ENCODE measurements at regions not wholly inside any gene's neighbourhood (a gene's known extent, or its start where the extent isn't known, plus 50 kb on each side); places are given as distances from the start of the nearest gene placed in this dataset.

GRCh38 chr12:91914701-91915100 is 230.9 kb downstream of the BTG1 start:
- DNase-seq, result no peak

DNA sequence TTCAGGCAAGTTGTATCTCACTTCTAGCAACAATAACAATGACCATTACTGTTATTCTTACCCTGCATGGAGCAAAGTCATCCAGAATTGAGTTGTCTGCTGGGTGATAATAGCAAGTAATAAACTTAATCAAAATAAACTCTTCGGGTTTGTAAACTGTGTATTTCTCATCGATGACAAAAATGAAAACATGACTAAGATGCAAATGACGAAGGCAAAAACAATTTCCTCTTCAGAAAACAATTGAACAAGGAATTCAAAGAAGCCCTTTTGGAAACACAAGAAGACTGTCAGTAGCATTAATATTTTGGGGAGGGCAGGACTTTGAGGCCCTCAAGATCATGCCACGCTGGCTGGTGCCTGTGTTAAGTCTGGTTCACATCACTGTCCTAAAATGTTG is 232.0 kb downstream of the BTG1 start:
- DNase-seq, result no peak

- DNase-seq, result no peak
Observed at GRCh38 chr12:91913124-91913523, 232.5 kb downstream of the BTG1 start.

- no peak for DNase-seq
Observed at GRCh38 chr12:91912178-91912577, 233.5 kb downstream of the BTG1 start.

GRCh38 chr12:91910871-91911388 is 234.7 kb downstream of the BTG1 start:
- no peak for DNase-seq

DNA sequence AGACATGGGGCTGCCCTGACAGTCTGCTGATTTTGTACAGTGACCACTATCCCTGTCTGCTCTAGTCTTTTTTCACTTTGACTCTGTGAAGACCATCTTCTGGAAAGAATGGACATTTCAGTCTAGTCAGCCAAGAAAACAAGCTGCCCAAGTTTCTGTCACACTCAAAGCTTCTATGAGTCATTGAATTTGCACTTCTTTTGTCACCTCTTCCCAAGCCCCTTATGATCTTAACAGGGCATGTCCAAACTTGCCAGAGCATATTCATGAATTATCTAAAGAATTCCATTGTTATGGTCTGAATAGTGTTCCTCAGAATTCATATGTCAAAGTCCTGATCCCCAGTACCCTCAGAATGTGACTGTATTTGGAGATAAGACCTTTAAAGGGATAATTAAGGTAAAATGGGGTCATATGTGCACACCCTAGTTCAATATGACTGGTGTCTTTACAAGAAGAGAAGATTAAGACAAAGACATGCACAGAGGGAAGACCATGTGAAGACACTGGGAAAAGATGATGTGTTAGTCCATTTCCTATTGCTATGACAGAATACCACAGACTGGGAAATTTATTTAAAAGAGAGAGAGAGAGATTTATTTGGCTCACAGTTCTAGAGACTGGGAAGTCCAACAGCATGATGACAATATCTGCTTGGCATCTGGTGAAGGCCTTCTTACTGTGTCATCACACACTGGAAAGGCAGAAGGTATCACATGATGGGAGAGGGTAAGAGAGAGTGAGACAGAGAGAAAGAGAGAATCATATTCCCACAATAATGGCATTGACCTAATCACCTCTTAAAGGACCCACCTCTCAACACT is 242.6 kb downstream of the BTG1 start:
- DNase-seq, result no peak

DNA sequence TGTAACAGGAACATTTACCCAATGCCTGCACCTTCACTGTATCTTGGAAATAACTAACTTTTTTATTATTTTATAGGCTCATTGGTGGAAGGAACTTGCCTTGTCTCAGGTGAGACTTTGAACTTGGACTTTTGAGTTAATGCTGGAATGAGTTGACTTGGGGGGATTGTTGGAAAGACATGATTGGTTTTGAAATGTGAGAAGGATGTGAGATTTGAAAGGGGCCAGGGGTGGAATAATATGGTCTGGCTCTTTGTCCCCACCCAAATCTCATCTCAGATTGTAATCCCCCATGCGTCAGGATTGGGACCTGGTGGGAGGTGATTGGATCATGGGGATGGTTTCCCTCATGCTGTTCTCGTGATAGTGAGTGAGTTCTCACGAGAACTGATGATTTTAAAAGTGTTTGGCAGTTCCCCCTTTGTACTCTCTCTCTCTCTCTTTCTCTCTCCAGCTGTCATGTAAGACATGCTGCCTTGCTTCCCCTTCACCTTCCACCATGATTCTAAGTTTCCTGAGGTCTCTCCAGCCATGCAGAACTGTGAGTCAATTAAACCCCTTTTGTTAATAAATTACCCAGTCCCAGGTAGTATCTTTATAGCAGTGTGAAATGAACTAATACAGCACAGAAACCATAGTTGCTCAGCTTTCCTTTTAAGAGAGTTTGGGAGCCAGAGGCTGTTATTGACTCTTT is 244.1 kb downstream of the BTG1 start:
- no peak for DNase-seq

DNA sequence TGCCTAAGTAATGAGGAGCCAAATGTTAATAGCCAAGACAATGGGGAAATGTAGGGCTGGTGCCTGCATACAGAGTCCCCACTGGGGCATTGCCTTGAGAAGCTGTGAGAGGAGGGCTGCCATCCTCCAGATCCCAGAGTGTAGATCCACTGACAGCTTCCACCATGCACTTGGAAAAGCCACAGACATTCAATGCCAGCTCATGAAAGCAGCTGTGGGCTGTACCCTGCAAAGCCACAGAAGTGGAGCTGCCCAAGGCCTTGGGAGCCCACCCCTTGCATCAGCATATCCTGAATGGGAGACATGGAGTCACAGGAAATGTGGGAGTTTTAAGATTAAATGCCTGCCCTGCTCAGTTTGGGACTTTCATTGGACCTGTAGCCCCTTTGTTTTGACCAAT is 244.7 kb downstream of the BTG1 start:
- DNase-seq, result no peak

DNA sequence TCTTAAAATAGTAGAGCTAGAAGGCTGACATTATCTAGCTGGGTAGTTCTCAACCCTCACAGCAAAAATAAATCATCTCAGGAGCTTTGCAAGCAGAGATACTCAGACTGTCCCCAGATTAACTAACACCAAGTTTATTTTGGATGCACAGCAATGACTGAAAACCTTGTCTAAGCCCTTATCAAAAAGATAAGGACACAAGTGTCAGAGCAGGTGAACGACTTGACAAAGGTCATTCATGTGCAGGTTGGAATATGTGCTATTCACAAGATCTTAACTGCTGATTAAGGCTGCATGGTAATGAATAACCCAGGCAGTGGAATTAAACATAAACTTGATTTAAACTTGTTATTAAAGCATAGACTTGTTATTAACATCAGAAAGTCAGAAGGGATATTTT is 246.6 kb downstream of the BTG1 start:
- no peak for DNase-seq

- DNase-seq, result no peak
Observed at GRCh38 chr12:91897025-91897515, 248.6 kb downstream of the BTG1 start.

DNA sequence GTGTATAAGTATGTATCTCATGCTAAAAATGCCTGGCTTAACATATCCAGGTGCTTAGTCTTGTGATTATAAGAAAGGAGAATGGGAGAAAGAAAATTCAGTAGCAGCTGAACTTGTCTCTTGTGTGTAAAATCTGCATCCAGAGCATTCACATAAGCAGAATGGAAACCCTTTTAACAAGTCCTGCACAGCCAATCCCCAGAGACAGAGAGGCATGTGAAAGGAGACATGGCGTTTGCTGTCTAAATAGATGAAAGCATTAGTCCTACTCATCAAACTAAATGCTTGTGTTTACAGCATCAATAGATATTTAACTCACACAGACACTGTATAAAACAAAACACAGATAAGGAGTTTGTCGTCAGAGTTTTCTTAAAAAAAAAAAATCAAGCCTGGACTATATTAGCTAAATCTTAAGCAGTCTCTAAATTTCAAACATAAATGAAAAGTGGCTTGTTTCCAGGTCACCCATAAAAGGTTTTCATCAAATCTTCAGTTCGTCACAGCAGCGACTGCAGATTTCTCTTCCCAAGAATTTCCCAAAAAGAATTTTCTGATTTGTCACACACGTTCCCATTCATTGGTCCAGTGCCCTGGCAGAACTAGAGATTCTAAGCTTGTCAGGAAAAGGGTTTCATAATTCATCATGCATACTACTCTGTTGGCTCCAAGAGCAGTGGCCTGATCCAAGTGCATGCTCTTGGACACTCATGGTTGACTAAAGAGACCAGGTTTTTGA is 249.2 kb downstream of the BTG1 start:
- no peak for DNase-seq

DNA sequence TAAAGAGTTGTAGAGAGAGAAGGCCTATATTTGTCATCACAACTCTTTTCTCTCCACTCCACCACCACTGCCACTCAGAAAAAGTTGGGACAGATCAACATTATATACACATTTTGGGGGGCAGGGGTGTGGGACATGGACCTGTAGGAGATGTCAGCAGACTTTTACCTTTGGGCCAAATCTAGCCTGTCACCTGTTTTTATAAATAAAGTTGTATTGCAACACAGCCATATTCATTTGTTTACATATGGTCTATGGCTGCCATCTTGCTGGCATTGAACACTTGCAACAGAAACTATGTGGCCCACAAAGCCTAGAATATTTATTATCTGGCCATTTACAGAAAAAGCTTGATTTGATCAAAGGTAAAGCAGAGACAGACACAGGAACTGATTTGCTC is 250.7 kb downstream of the BTG1 start:
- no peak for DNase-seq

- no peak for DNase-seq
Observed at GRCh38 chr12:91893476-91893875, 252.2 kb downstream of the BTG1 start.

GRCh38 chr12:91892081-91892855 is 253.4 kb downstream of the BTG1 start:
- DNase-seq, result no peak

DNA sequence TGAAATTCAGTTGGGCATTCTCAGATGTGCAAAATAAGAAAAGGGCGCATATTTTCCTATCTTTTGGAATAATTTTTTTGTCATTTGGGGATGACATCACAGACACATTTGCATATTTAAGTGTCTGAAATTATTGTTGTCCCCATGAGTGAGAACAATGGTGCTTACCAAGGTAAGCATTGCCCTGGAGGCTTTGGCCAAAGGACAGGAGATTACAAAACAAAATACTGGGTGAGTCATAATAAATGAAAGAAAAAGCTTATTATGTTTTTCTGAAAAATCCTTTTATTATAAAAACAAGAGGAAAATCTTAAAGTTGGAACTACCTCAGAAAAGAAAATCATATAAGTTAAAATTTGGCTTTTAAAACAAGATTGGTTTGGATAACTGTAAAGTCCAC is 254.9 kb downstream of the BTG1 start:
- DNase-seq, result no peak

DNA sequence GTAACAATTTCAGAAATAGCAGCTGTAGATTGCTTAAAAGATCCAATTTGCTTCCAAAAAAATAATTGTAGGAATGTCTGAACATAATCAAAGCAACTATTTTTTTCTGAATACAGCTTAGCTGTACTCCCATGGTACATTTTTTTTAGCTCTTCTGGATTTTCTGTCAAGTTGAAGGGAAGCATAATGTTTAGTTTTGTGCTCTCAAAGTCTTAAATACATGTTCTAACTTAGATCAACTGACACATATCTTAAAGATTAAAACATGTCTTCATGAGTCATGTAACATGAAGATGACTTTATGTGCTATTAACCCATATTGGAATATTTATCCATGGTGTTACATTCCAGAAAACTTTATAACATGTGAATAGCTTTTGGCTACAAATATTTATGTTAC is 255.7 kb downstream of the BTG1 start:
- no peak for DNase-seq

- no peak for DNase-seq
Observed at GRCh38 chr12:91889059-91889458, 256.6 kb downstream of the BTG1 start.

- no peak for DNase-seq
Observed at GRCh38 chr12:91887957-91888356, 257.7 kb downstream of the BTG1 start.

- DNase-seq, result no peak
Observed at GRCh38 chr12:91885851-91886731, 259.6 kb downstream of the BTG1 start.

- DNase-seq, result no peak
Observed at GRCh38 chr12:91884230-91884629, 261.4 kb downstream of the BTG1 start.

DNA sequence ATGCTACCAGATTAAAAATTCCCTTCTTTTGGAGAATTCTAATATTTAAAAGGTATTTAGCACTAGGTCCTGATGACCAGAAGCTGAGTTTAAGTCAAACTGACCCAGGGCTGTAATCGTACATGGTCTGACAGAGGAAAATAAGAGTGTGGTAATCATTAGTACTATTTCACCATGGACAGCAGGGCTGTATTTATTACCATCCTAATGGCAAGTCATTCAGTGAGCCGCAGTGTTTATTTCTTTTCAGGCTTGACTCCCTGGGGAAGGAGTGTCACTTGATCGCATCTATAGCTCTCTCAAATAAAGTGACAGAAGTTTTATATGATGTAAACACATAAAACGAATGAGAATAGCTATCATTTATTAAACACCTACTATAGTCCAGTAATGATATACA is 261.8 kb downstream of the BTG1 start:
- DNase-seq, result no peak

DNA sequence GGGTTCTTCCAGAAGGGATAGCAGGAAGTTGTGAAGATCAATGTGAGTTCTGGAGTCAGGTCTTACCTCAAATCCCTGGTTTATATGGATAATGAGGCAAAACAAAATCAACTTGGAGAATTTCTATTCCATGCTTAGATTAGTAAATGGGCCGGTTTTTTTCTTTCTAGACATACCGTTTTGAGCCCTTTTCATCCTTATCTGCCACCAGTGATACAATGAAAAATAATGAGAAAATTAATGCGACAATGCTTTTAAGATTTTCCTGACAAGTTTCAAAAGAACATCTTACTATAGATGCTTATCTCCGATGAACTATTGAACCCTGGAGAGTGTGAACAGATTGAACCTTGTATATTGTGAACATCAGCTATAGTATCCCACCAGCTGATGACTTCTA is 262.7 kb downstream of the BTG1 start:
- DNase-seq, result no peak

All from stimulated activated CD4-positive, alpha-beta T cell treated with anti-CD3 and anti-CD28 coated beads, Interleukin-1b, Interleukin-23, amount 100 ng/mL, for 48 hours (primary cell).